ENCODE measurements at regions not wholly inside any gene's neighbourhood (a gene's known extent, or its start where the extent isn't known, plus 50 kb on each side); places are given as distances from the start of the nearest gene placed in this dataset.

DNA sequence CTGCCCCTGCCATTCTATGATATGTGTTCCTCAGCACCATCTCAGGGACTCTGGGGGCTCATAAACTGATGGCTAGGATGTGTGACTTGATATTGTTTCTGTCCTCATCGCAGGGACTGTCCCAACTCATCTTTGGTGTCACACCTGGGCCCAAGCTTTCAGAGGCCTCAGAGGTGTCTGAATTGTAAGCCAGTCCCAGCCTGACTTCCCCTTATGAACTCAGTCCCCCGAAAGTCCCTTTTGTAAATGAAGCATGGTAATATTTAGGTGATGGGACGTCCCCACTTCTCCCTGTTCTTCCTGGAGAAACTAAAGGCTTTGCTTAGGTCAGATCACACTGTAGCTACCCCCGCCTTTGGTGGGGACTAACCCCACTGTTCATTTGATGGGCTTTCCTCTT lies 142.4 kb upstream of the TLE3 start (continued):
- TF ChIP-seq NBN (IDR thresholded peaks at IDR 0.05) (0 out of 2 replicates have a peak, but pooled peaks have one; percentile 42), RAD21 (IDR thresholded peaks at IDR 0.05; ENCODE audit: insufficient read depth, low read depth, low read length) (0 out of 2 replicates have a peak, but pooled peaks have one; percentile 2), IKZF1 (conservative IDR thresholded peaks at IDR 0.05) (peak; percentile 81), ATF7 (IDR thresholded peaks at IDR 0.05; ENCODE audit: low read depth) (peak; percentile 67), SREBF2 (IDR thresholded peaks at IDR 0.05; ENCODE audit: low read length) (no peak), NFIC (IDR thresholded peaks at IDR 0.05; ENCODE audit: low read depth, low read length) (0 out of 2 replicates have a peak, but pooled peaks have one; percentile 27), RCOR1 (conservative IDR thresholded peaks at IDR 0.05; ENCODE audit: low read depth, low read length) (no peak), MTA2 (IDR thresholded peaks at IDR 0.05; ENCODE audit: low read depth) (peak; percentile 66), EED (IDR thresholded peaks at IDR 0.05; ENCODE audit: low read depth) (0 out of 2 replicates have a peak, but pooled peaks have one; percentile 45), IKZF2 (IDR thresholded peaks at IDR 0.05) (peak; percentile 71 to 79; a peak in 3 of 4 replicates)
- TF ChIP-seq, protein P1, sequence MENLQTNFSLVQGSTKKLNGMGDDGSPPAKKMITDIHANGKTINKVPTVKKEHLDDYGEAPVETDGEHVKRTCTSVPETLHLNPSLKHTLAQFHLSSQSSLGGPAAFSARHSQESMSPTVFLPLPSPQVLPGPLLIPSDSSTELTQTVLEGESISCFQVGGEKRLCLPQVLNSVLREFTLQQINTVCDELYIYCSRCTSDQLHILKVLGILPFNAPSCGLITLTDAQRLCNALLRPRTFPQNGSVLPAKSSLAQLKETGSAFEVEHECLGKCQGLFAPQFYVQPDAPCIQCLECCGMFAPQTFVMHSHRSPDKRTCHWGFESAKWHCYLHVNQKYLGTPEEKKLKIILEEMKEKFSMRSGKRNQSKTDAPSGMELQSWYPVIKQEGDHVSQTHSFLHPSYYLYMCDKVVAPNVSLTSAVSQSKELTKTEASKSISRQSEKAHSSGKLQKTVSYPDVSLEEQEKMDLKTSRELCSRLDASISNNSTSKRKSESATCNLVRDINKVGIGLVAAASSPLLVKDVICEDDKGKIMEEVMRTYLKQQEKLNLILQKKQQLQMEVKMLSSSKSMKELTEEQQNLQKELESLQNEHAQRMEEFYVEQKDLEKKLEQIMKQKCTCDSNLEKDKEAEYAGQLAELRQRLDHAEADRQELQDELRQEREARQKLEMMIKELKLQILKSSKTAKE (IDR thresholded peaks at IDR 0.05; ENCODE audit: low read depth, poor library complexity, severe bottlenecking) = peak; percentile 72
- TF ChIP-seq, protein P2, sequence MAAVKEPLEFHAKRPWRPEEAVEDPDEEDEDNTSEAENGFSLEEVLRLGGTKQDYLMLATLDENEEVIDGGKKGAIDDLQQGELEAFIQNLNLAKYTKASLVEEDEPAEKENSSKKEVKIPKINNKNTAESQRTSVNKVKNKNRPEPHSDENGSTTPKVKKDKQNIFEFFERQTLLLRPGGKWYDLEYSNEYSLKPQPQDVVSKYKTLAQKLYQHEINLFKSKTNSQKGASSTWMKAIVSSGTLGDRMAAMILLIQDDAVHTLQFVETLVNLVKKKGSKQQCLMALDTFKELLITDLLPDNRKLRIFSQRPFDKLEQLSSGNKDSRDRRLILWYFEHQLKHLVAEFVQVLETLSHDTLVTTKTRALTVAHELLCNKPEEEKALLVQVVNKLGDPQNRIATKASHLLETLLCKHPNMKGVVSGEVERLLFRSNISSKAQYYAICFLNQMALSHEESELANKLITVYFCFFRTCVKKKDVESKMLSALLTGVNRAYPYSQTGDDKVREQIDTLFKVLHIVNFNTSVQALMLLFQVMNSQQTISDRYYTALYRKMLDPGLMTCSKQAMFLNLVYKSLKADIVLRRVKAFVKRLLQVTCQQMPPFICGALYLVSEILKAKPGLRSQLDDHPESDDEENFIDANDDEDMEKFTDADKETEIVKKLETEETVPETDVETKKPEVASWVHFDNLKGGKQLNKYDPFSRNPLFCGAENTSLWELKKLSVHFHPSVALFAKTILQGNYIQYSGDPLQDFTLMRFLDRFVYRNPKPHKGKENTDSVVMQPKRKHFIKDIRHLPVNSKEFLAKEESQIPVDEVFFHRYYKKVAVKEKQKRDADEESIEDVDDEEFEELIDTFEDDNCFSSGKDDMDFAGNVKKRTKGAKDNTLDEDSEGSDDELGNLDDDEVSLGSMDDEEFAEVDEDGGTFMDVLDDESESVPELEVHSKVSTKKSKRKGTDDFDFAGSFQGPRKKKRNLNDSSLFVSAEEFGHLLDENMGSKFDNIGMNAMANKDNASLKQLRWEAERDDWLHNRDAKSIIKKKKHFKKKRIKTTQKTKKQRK (IDR thresholded peaks at IDR 0.05; ENCODE audit: low read depth, low read length) = no peak
- TF ChIP-seq, protein P3, sequence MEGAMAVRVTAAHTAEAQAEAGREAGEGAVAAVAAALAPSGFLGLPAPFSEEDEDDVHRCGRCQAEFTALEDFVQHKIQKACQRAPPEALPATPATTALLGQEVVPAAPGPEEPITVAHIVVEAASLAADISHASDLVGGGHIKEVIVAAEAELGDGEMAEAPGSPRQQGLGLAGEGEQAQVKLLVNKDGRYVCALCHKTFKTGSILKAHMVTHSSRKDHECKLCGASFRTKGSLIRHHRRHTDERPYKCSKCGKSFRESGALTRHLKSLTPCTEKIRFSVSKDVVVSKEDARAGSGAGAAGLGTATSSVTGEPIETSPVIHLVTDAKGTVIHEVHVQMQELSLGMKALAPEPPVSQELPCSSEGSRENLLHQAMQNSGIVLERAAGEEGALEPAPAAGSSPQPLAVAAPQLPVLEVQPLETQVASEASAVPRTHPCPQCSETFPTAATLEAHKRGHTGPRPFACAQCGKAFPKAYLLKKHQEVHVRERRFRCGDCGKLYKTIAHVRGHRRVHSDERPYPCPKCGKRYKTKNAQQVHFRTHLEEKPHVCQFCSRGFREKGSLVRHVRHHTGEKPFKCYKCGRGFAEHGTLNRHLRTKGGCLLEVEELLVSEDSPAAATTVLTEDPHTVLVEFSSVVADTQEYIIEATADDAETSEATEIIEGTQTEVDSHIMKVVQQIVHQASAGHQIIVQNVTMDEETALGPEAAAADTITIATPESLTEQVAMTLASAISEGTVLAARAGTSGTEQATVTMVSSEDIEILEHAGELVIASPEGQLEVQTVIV (IDR thresholded peaks at IDR 0.05; ENCODE audit: borderline replicate concordance, partially characterized antibody) = no peak
